NCI-H1092 treated with DMSO at 0.1 percent for 48 hours (cell line): ENCODE measurements at regions not wholly inside any gene's neighbourhood (a gene's known extent, or its start where the extent isn't known, plus 50 kb on each side); places are given as distances from the start of the nearest gene placed in this dataset.
"Not testable (repeated sequence)": the region's sequence is repeated elsewhere in the genome, so short reads cannot be mapped to it uniquely, and the experiment has no call there.

Experiments used
- DNase-seq: peaks from one replicate; lab custom pipeline; 2025; lab: John Stamatoyannopoulos, UW

- DNase-seq = not testable (repeated sequence)
Measured at GRCh38 chr12:8282181-8282580, 54.8 kb upstream of the FAM90A1 start.

- not testable (repeated sequence) for DNase-seq
Measured at GRCh38 chr12:8285681-8286080, 58.3 kb upstream of the FAM90A1 start.

- DNase-seq = not testable (repeated sequence)
Measured at GRCh38 chr12:8291764-8292163, 64.3 kb upstream of the FAM90A1 start.

- DNase-seq = not testable (repeated sequence)
Measured at GRCh38 chr12:8294662-8295061, 67.2 kb upstream of the FAM90A1 start.

- not testable (repeated sequence) for DNase-seq
Measured at GRCh38 chr12:8308611-8309010, 81.2 kb upstream of the FAM90A1 start.

- DNase-seq = not testable (repeated sequence)
Measured at GRCh38 chr12:8315997-8316396, 88.6 kb upstream of the FAM90A1 start.

- DNase-seq = not testable (repeated sequence)
Measured at GRCh38 chr12:8317675-8318074, 90.3 kb upstream of the FAM90A1 start.

GRCh38 chr12:8320251-8320730 is 92.9 kb upstream of the FAM90A1 start:
- DNase-seq = not testable (repeated sequence)

GRCh38 chr12:8320791-8321370 is 93.5 kb upstream of the FAM90A1 start:
- DNase-seq = not testable (repeated sequence)

GRCh38 chr12:8325145-8325839 is 97.9 kb upstream of the FAM90A1 start:
- DNase-seq = not testable (repeated sequence)

- DNase-seq = not testable (repeated sequence)
Measured at GRCh38 chr12:8328835-8329234, 101.4 kb upstream of the FAM90A1 start.

- not testable (repeated sequence) for DNase-seq
Measured at GRCh38 chr12:8332373-8332772, 105.0 kb upstream of the FAM90A1 start.

- DNase-seq = not testable (repeated sequence)
Measured at GRCh38 chr12:8351073-8351472, 104.7 kb upstream of the CLEC6A start.

GRCh38 chr12:8354741-8355140 is 101.0 kb upstream of the CLEC6A start:
- DNase-seq = not testable (repeated sequence)

- DNase-seq = not testable (repeated sequence)
Measured at GRCh38 chr12:8355531-8355930, 100.2 kb upstream of the CLEC6A start.

GRCh38 chr12:8373744-8374143 is 82.0 kb upstream of the CLEC6A start:
- not testable (repeated sequence) for DNase-seq

GRCh38 chr12:8375122-8375521 is 80.6 kb upstream of the CLEC6A start:
- DNase-seq = not testable (repeated sequence)

- not testable (repeated sequence) for DNase-seq
Measured at GRCh38 chr12:8377756-8378155, 78.0 kb upstream of the CLEC6A start.

- DNase-seq = not testable (repeated sequence)
Measured at GRCh38 chr12:8382556-8382955, 73.2 kb upstream of the CLEC6A start.

GRCh38 chr12:8384686-8385085 is 71.1 kb upstream of the CLEC6A start:
- not testable (repeated sequence) for DNase-seq

GRCh38 chr12:8385431-8385830 is 70.3 kb upstream of the CLEC6A start:
- DNase-seq = not testable (repeated sequence)

- not testable (repeated sequence) for DNase-seq
Measured at GRCh38 chr12:8386661-8387060, 69.1 kb upstream of the CLEC6A start.

GRCh38 chr12:8389296-8389695 is 66.5 kb upstream of the CLEC6A start:
- not testable (repeated sequence) for DNase-seq
